Keratinocyte (primary cell): ENCODE measurements at regions not wholly inside any gene's neighbourhood (a gene's known extent, or its start where the extent isn't known, plus 50 kb on each side); places are given as distances from the start of the nearest gene placed in this dataset.

Source experiments
- CTCF ChIP-seq, 3 experiments: IDR thresholded peaks in 1 of 3; conservative IDR thresholded peaks in 1 of 3; optimal IDR thresholded peaks in 1 of 3; 2 replicates in 2 of 3; 3 replicates in 1 of 3; pipeline versions ENCODE3 to v1.5.1; 2011; ENCODE audit warnings: low read length in 3 of 3, mild to moderate bottlenecking in 3 of 3, moderate library complexity in 2 of 3, control low read depth in 1 of 3, inconsistent platforms in 1 of 3; ENCODE audit not compliant: insufficient read depth in 2 of 3; ENCODE audit errors: extremely low read depth in 1 of 3
- EZH2 ChIP-seq: IDR thresholded peaks from one replicate; pipeline ENCODE4 v1.6.1; 2012; ENCODE audit warnings: inconsistent platforms, mild to moderate bottlenecking, low read length, moderate library complexity

GRCh38 chr6:121612927-121613326, 177.5 kb downstream of the GJA1 start:
- TF ChIP-seq CTCF (optimal IDR thresholded peaks at IDR 0.05 in 1 of 3, IDR thresholded peaks at IDR 0.05 in 1 of 3, conservative IDR thresholded peaks at IDR 0.05 in 1 of 3; ENCODE audit: extremely low read depth in 1 of 3, insufficient read depth in 2 of 3, low read length in 3 of 3) = no peak
- no peak for TF ChIP-seq EZH2
